K562 (cell line): ENCODE measurements at regions not wholly inside any gene's neighbourhood (a gene's known extent, or its start where the extent isn't known, plus 50 kb on each side); places are given as distances from the start of the nearest gene placed in this dataset.

Source experiments
- C11orf30 ChIP-seq: fragments of 450-650 bp; IDR thresholded peaks from 2 replicates; pipeline ENCODE4 v1.6.1; 2016; ENCODE audit warnings: low read depth, mild to moderate bottlenecking
- ESRRA ChIP-seq: fragments of 450-650 bp; IDR thresholded peaks from 2 replicates; pipeline ENCODE4 v1.6.1; 2014; ENCODE audit warnings: low read depth, mild to moderate bottlenecking, moderate library complexity, borderline replicate concordance
- ETV5 ChIP-seq: sonication (generic); formaldehyde crosslinking; IDR thresholded peaks from 2 replicates; pipeline ENCODE4 v1.4.0; 2020; ENCODE audit warnings: low read depth, mild to moderate bottlenecking, missing genetic modification reagents
- EZH2 ChIP-seq: IDR thresholded peaks from 2 replicates; pipeline ENCODE4 v1.6.1; 2012; ENCODE audit warnings: low read depth, mild to moderate bottlenecking, inconsistent platforms, low read length, borderline replicate concordance
- MAFK ChIP-seq: IDR thresholded peaks from 2 replicates; pipeline ENCODE4 v1.6.1; 2011; ENCODE audit warnings: low read length, improper control_type of control experiment
- NCOR1 ChIP-seq: fragments of 450-650 bp; IDR thresholded peaks from 2 replicates; pipeline ENCODE4 v1.6.1; 2016; ENCODE audit warnings: mild to moderate bottlenecking, moderate library complexity
- NFE2L1 ChIP-seq: fragments of 450-650 bp; IDR thresholded peaks from 2 replicates; pipeline ENCODE4 v1.6.1; 2016; ENCODE audit warnings: missing genetic modification characterization, low read depth, mild to moderate bottlenecking, missing compliant biosample characterization, moderate library complexity, borderline replicate concordance
- NFYB ChIP-seq: IDR thresholded peaks from 2 replicates; pipeline ENCODE4 v1.6.1; 2011; ENCODE audit warnings: mild to moderate bottlenecking, moderate library complexity; ENCODE audit not compliant: insufficient read length; ENCODE audit errors: extremely low read depth
- NR2C1 ChIP-seq, 2 experiments: fragments of 450-650 bp; IDR thresholded peaks; 2 replicates each; pipeline ENCODE4 v1.6.1; 2017; ENCODE audit warnings: mild to moderate bottlenecking in 2 of 2, antibody characterized with exemption in 1 of 2, inconsistent platforms in 1 of 2, missing compliant biosample characterization in 1 of 2, missing genetic modification characterization in 1 of 2
- NR2C2 ChIP-seq, 2 experiments: fragments of 200-800 bp in 1 of 2; sonication (Bioruptor generic) in 1 of 2; sonication (generic) in 1 of 2; formaldehyde crosslinking in 1 of 2; IDR thresholded peaks; 2 replicates each; pipeline versions ENCODE4 v1.6.1 to v1.8.0; 2016 to 2022; ENCODE audit warnings: mild to moderate bottlenecking in 1 of 2, missing compliant biosample characterization in 1 of 2, missing genetic modification characterization in 1 of 2, missing genetic modification reagents in 1 of 2
- PHF20 ChIP-seq: fragments of 450-650 bp; IDR thresholded peaks from 2 replicates; pipeline ENCODE4 v1.6.1; 2018; ENCODE audit not compliant: partially characterized antibody
- POLR2B ChIP-seq: fragments of 450-650 bp; IDR thresholded peaks from 2 replicates; pipeline ENCODE4 v1.6.1; 2018; ENCODE audit warnings: low read depth; ENCODE audit not compliant: partially characterized antibody
- POLR3G ChIP-seq: IDR thresholded peaks from 2 replicates; pipeline ENCODE4 v1.6.1; 2011; ENCODE audit not compliant: insufficient read length, insufficient replicate concordance; ENCODE audit errors: extremely low read depth
- RBM22 ChIP-seq: fragments of 200-400 bp; formaldehyde crosslinking; IDR thresholded peaks from 2 replicates; pipeline ENCODE4 v1.6.1; 2018; ENCODE audit warnings: low read length, low read depth; ENCODE audit not compliant: poor library complexity, severe bottlenecking
- RNF2 ChIP-seq: sonication (generic); IDR thresholded peaks from 2 replicates; pipeline ENCODE4 v1.6.1; 2016
- SMARCA5 ChIP-seq: fragments of 450-650 bp; IDR thresholded peaks from 2 replicates; pipeline ENCODE4 v1.6.1; 2016
- TFAM ChIP-seq: fragments of 250-450 bp; sonication (Bioruptor Pico); conservative IDR thresholded peaks from 2 replicates; pipeline ENCODE4 v1.5.0; 2021; ENCODE audit warnings: mild to moderate bottlenecking, moderate library complexity
- XRCC4 ChIP-seq: IDR thresholded peaks from one replicate; pipeline ENCODE4 v1.6.1; 2011; ENCODE audit not compliant: insufficient read depth, insufficient read length; ENCODE audit errors: extremely low read depth
- ZNF143 ChIP-seq: sonication (generic); formaldehyde crosslinking; IDR thresholded peaks from 2 replicates; pipeline ENCODE4 v1.9.0; 2022; ENCODE audit warnings: mild to moderate bottlenecking, missing genetic modification reagents
- ZNF316 ChIP-seq: fragments of 450-650 bp; IDR thresholded peaks from 2 replicates; pipeline ENCODE4 v1.6.1; 2016
- ZNF507 ChIP-seq: conservative IDR thresholded peaks from 2 replicates; pipeline ENCODE4 v1.6.1; 2017; ENCODE audit warnings: missing genetic modification characterization, missing compliant biosample characterization
- ZNF668 ChIP-seq: fragments of 250-450 bp; sonication (Bioruptor Pico); IDR thresholded peaks from 2 replicates; pipeline ENCODE4 v1.8.0; 2022; ENCODE audit warnings: mild to moderate bottlenecking, inconsistent platforms
- TF ChIP-seq, protein P1 (sequence below): fragments of 250-450 bp; sonication (Bioruptor Pico); IDR thresholded peaks from 2 replicates; pipeline ENCODE4 v1.4.0; 2020
- TF ChIP-seq, protein P2 (sequence below): fragments of 250-450 bp; sonication (Bioruptor Pico); IDR thresholded peaks from 2 replicates; pipeline ENCODE4 v1.5.0; 2020; ENCODE audit warnings: mild to moderate bottlenecking

DNA sequence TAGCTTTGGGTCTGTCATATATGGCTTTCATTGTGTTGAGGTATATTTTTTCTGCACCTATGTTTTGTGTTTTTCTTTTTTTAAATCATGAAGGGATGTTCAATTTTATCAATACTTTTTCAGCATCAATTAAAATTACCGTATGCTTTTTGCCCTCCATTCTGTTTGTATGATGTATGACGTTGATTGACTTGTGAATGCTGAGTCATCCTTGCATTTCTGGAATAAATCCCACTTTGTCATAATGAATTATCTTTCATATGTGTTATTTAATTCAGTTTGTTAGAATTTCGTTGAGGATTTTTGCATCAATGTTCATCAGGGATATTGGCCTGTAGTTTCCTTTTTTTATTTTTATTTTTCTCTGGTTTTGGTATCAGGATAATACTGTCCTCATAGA lies 790.9 kb downstream of the TMEM182 start (continued):
- TF ChIP-seq, protein P1, sequence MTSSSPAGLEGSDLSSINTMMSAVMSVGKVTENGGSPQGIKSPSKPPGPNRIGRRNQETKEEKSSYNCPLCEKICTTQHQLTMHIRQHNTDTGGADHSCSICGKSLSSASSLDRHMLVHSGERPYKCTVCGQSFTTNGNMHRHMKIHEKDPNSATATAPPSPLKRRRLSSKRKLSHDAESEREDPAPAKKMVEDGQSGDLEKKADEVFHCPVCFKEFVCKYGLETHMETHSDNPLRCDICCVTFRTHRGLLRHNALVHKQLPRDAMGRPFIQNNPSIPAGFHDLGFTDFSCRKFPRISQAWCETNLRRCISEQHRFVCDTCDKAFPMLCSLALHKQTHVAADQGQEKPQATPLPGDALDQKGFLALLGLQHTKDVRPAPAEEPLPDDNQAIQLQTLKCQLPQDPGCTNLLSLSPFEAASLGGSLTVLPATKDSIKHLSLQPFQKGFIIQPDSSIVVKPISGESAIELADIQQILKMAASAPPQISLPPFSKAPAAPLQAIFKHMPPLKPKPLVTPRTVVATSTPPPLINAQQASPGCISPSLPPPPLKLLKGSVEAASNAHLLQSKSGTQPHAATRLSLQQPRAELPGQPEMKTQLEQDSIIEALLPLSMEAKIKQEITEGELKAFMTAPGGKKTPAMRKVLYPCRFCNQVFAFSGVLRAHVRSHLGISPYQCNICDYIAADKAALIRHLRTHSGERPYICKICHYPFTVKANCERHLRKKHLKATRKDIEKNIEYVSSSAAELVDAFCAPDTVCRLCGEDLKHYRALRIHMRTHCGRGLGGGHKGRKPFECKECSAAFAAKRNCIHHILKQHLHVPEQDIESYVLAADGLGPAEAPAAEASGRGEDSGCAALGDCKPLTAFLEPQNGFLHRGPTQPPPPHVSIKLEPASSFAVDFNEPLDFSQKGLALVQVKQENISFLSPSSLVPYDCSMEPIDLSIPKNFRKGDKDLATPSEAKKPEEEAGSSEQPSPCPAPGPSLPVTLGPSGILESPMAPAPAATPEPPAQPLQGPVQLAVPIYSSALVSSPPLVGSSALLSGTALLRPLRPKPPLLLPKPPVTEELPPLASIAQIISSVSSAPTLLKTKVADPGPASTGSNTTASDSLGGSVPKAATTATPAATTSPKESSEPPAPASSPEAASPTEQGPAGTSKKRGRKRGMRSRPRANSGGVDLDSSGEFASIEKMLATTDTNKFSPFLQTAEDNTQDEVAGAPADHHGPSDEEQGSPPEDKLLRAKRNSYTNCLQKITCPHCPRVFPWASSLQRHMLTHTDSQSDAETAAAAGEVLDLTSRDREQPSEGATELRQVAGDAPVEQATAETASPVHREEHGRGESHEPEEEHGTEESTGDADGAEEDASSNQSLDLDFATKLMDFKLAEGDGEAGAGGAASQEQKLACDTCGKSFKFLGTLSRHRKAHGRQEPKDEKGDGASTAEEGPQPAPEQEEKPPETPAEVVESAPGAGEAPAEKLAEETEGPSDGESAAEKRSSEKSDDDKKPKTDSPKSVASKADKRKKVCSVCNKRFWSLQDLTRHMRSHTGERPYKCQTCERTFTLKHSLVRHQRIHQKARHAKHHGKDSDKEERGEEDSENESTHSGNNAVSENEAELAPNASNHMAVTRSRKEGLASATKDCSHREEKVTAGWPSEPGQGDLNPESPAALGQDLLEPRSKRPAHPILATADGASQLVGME (CRISPR knock-in tag), result no peak
- no peak for TF ChIP-seq ZNF668
- no peak for TF ChIP-seq EZH2
- no peak for TF ChIP-seq POLR2B
- TF ChIP-seq NFE2L1 (tag), result peak; percentile 58; the same call in 1 of the 2 replicates
- TF ChIP-seq RNF2, result no peak
- TF ChIP-seq ZNF507 (tag), result no peak
- TF ChIP-seq ESRRA, result no peak
- TF ChIP-seq XRCC4, result no peak
- TF ChIP-seq NR2C1 (IDR thresholded peaks at IDR 0.05), result no peak
- TF ChIP-seq NR2C1 (tag; IDR thresholded peaks at IDR 0.05), result no peak
- TF ChIP-seq, protein P2, sequence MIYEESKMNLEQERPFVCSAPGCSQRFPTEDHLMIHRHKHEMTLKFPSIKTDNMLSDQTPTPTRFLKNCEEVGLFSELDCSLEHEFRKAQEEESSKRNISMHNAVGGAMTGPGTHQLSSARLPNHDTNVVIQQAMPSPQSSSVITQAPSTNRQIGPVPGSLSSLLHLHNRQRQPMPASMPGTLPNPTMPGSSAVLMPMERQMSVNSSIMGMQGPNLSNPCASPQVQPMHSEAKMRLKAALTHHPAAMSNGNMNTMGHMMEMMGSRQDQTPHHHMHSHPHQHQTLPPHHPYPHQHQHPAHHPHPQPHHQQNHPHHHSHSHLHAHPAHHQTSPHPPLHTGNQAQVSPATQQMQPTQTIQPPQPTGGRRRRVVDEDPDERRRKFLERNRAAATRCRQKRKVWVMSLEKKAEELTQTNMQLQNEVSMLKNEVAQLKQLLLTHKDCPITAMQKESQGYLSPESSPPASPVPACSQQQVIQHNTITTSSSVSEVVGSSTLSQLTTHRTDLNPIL (CRISPR knock-in tag), result no peak
- no peak for TF ChIP-seq SMARCA5
- no peak for TF ChIP-seq NR2C2 (CRISPR knock-in tag; IDR thresholded peaks at IDR 0.05)
- TF ChIP-seq NR2C2 (tag; IDR thresholded peaks at IDR 0.05), result no peak
- TF ChIP-seq NCOR1, result no peak
- no peak for TF ChIP-seq RBM22
- TF ChIP-seq PHF20, result no peak
- TF ChIP-seq ZNF316, result peak; percentile 73
- peak; percentile 40; the same call in 1 of the 2 replicates for TF ChIP-seq MAFK
- TF ChIP-seq ZNF143, result no peak
- no peak for TF ChIP-seq NFYB
- peak; percentile 44 for TF ChIP-seq C11orf30
- TF ChIP-seq TFAM (CRISPR knock-in tag), result no peak
- no peak for TF ChIP-seq POLR3G
- no peak for TF ChIP-seq ETV5
